ENCODE measurements at regions not wholly inside any gene's neighbourhood (a gene's known extent, or its start where the extent isn't known, plus 50 kb on each side); places are given as distances from the start of the nearest gene placed in this dataset.

- H3K4me3 Mint-ChIP-seq: no peak overlapping the region
- no peaks in the 10 kb centered on the region for H3K4me1 Mint-ChIP-seq
These were observed 118.3 kb upstream of the BOD1 start for GRCh38 chr5:173734716-173735115.

GRCh38 chr5:173735184-173735583 lies 118.7 kb upstream of the BOD1 start:
- Mint-ChIP-seq H3K4me1 (no peaks in the 10 kb centered on the region), H3K9me3 (no peaks in the 10 kb centered on the region), H3K27me3 (ENCODE audit: low read depth in 3 of 3) (peaks cover 0 to 2% (median 2%) of the 10 kb centered on the region in 3 donors), H3K27ac (no peak overlapping the region), H3K36me3 (no peaks in the 10 kb centered on the region), H3K4me3 (no peak overlapping the region)
- DNase-seq: no peak

More at GRCh38 chr5:173734716-173735115, 118.3 kb upstream of the BOD1 start:
- Mint-ChIP-seq H3K36me3 (no peaks in the 10 kb centered on the region), H3K9me3 (no peaks in the 10 kb centered on the region), H3K27me3 (ENCODE audit: low read depth in 3 of 3) (peaks cover 0 to 2% (median 2%) of the 10 kb centered on the region in 3 donors), H3K27ac (no peak overlapping the region)
- no peak for DNase-seq

- no peak for DNase-seq
- Mint-ChIP-seq H3K27ac (no peak overlapping the region), H3K4me3 (no peak overlapping the region), H3K9me3 (no peaks in the 10 kb centered on the region), H3K36me3 (no peaks in the 10 kb centered on the region), H3K4me1 (no peaks in the 10 kb centered on the region), H3K27me3 (ENCODE audit: low read depth in 3 of 3) (peaks cover 0 to 4% (median under 1%) of the 10 kb centered on the region in 3 donors)
These were observed 119.2 kb upstream of the BOD1 start for GRCh38 chr5:173735691-173736090.

- Mint-ChIP-seq H3K27me3 (ENCODE audit: low read depth in 3 of 3) (peaks cover 0 to 5% (median 2%) of the 10 kb centered on the region in 3 donors), H3K36me3 (no peaks in the 10 kb centered on the region), H3K4me1 (no peaks in the 10 kb centered on the region), H3K27ac (no peak overlapping the region), H3K4me3 (no peak overlapping the region), H3K9me3 (no peaks in the 10 kb centered on the region)
- no peak for DNase-seq
These were observed 119.9 kb upstream of the BOD1 start for GRCh38 chr5:173736374-173736773.

GRCh38 chr5:173736923-173737412 lies 120.5 kb upstream of the BOD1 start:
- Mint-ChIP-seq H3K4me3 (no peak overlapping the region), H3K27me3 (ENCODE audit: low read depth in 3 of 3) (peaks cover 0 to 5% (median 2%) of the 10 kb centered on the region in 3 donors), H3K27ac (no peak overlapping the region), H3K4me1 (no peaks in the 10 kb centered on the region), H3K36me3 (no peaks in the 10 kb centered on the region), H3K9me3 (no peaks in the 10 kb centered on the region)
- DNase-seq: no peak

DNA sequence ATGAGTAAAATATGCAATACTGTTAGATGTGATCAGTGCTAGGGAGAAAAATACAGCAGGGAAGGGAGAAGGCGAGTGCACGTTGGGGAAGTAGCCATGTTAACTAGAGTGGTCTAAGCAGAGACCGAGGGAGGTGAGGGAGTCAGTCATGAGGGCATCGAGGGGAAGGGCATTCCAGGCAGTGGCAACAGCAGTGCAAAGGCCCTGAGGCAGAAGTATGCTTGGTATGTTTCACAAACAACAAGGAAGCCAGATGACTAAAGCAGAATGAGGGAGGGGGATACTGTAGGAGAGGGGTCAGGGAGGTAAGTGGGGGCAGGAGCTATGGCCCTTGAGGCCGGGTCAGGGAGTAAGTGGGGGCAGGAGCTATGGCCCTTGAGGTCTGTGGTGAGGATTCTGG lies 123.3 kb upstream of the BOD1 start:
- Mint-ChIP-seq H3K36me3 (no peaks in the 10 kb centered on the region), H3K4me3 (no peak overlapping the region), H3K9me3 (no peaks in the 10 kb centered on the region), H3K4me1 (no peaks in the 10 kb centered on the region), H3K27me3 (ENCODE audit: low read depth in 3 of 3) (peaks cover 0 to 7% (median 3%) of the 10 kb centered on the region in 3 donors), H3K27ac (no peak overlapping the region)
- DNase-seq: no peak

GRCh38 chr5:173740400-173740799 lies 124.0 kb upstream of the BOD1 start:
- Mint-ChIP-seq H3K36me3 (no peaks in the 10 kb centered on the region), H3K4me3 (no peak overlapping the region), H3K4me1 (no peaks in the 10 kb centered on the region), H3K27me3 (ENCODE audit: low read depth in 3 of 3) (peaks cover 0 to 7% (median 3%) of the 10 kb centered on the region in 3 donors), H3K27ac (no peak overlapping the region), H3K9me3 (no peaks in the 10 kb centered on the region)
- no peak for DNase-seq

DNA sequence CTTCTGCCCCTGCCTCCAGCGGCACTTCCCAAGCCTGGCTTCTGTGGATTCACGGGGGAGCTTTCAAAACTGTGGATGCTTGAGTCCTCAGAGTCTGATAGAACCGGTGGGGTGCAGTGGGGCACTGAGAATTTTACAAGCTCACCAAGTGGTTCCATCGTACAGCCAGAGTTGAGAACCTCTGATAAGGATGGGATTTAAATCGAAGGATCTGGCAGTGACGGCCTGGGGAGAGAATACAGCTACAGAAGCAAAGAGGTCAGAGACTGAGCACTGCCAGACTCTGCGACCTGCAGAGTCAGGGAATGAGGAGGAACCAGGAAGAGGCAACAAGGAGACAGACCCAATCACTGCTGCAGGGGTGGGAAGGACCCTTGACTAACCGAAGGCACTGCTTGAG lies 124.6 kb upstream of the BOD1 start:
- Mint-ChIP-seq H3K4me3 (no peak overlapping the region), H3K4me1 (no peaks in the 10 kb centered on the region), H3K27me3 (ENCODE audit: low read depth in 3 of 3) (peaks cover 0 to 7% (median 3%) of the 10 kb centered on the region in 3 donors), H3K36me3 (no peaks in the 10 kb centered on the region), H3K27ac (no peak overlapping the region), H3K9me3 (no peaks in the 10 kb centered on the region)
- DNase-seq: no peak

DNA sequence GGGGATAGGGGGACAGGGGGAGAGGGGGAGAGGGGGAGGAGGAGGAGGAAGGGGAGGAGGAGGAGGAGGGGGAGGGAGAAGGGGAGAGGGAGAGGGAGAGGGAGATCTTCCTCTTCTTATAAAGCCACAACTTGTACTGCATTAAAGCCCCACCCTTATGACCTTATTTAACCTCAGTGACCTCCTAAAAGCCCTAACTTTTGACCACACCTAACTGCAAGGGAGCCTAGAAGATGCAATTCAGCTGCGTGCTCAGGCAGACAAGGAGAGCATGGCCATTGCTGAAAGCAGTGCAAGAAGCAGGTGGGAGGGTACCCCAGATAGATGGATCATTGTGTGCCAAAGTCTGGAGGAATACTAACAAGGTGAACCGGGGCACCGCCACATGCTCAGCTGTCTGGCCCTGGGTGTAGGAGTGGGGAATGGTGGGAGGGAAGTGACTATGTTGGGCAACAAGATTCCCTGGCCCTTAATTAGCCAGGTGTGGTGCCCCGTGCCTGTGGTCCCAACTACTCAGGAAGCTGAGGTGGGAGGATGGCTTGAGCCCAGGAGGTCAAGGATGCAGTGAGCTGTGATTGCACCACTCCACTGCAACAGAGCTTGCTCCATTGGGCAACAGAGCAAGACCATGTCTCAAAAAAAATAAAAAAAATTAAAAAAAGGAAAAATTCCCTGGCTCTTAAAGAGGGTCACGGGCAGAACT lies 125.4 kb upstream of the BOD1 start:
- H3K36me3 Mint-ChIP-seq: no peaks in the 10 kb centered on the region
- no peak overlapping the region for H3K27ac Mint-ChIP-seq
- DNase-seq: no peak
- no peaks in the 10 kb centered on the region for H3K9me3 Mint-ChIP-seq
- H3K4me3 Mint-ChIP-seq: no peak overlapping the region
- H3K27me3 Mint-ChIP-seq (ENCODE audit: low read depth in 3 of 3): peaks cover 0 to 7% (median 3%) of the 10 kb centered on the region in 3 donors
- H3K4me1 Mint-ChIP-seq: no peaks in the 10 kb centered on the region

- Mint-ChIP-seq H3K27me3 (ENCODE audit: low read depth in 3 of 3) (peaks cover 0 to 7% (median 3%) of the 10 kb centered on the region in 3 donors), H3K27ac (no peak overlapping the region), H3K4me3 (no peak overlapping the region), H3K9me3 (no peaks in the 10 kb centered on the region), H3K36me3 (no peaks in the 10 kb centered on the region), H3K4me1 (no peaks in the 10 kb centered on the region)
- DNase-seq: no peak
These were observed 126.0 kb upstream of the BOD1 start for GRCh38 chr5:173742432-173742816.

DNA sequence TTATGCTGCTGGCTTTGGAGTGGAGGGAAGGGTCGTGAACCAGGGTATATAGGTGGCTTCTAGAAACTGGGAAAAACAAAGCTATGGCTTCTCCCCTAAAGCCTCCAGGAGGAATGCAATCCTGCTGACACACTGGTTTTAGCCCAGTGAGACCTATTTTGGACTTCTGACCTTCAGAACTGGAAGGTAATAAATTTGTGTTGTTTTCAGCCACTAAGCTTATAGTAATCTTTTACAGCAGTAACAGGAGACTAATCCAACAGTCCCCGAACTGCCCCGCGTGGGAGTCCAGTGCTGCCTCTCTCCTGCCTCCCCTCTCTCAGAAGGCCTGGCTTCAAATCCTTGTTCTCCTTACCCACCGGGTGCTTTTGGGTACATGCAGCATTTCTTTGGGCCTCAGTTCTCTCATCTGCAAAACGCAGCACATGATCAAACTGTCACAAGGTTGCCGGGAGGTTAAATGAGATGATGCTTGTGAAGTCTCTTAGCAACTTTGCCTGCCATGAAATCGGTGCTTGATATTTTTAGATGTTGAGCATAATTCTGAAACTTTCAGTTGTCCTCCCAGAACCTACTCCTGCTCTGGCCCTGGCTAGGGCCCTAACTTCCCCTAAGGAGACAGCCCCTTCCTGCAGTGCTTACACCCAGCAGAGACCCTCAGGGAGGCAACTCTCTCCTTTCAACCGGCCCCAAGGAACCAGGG lies 127.3 kb upstream of the BOD1 start:
- Mint-ChIP-seq H3K4me3 (no peak overlapping the region), H3K4me1 (no peaks in the 10 kb centered on the region), H3K27me3 (ENCODE audit: low read depth in 3 of 3) (peaks cover 0 to 7% (median 3%) of the 10 kb centered on the region in 3 donors), H3K9me3 (no peaks in the 10 kb centered on the region), H3K36me3 (no peaks in the 10 kb centered on the region), H3K27ac (no peak overlapping the region)
- DNase-seq: no peak

- no peak overlapping the region for H3K4me3 Mint-ChIP-seq
- peaks cover 0 to 7% (median 3%) of the 10 kb centered on the region in 3 donors for H3K27me3 Mint-ChIP-seq (ENCODE audit: low read depth in 3 of 3)
These were observed 128.1 kb upstream of the BOD1 start for GRCh38 chr5:173744551-173744950.

GRCh38 chr5:173745123-173745522 lies 128.7 kb upstream of the BOD1 start:
- no peak overlapping the region for H3K27ac Mint-ChIP-seq
- H3K27me3 Mint-ChIP-seq (ENCODE audit: low read depth in 3 of 3): peaks cover 0 to 4% (median 3%) of the 10 kb centered on the region in 3 donors
- H3K4me1 Mint-ChIP-seq: no peaks in the 10 kb centered on the region
- H3K36me3 Mint-ChIP-seq: no peaks in the 10 kb centered on the region
- DNase-seq: no peak
- H3K9me3 Mint-ChIP-seq: no peaks in the 10 kb centered on the region
- H3K4me3 Mint-ChIP-seq: no peak overlapping the region

More at GRCh38 chr5:173744551-173744950, 128.1 kb upstream of the BOD1 start:
- no peaks in the 10 kb centered on the region for H3K9me3 Mint-ChIP-seq
- no peak overlapping the region for H3K27ac Mint-ChIP-seq
- H3K4me1 Mint-ChIP-seq: no peaks in the 10 kb centered on the region
- no peaks in the 10 kb centered on the region for H3K36me3 Mint-ChIP-seq
- no peak for DNase-seq

DNA sequence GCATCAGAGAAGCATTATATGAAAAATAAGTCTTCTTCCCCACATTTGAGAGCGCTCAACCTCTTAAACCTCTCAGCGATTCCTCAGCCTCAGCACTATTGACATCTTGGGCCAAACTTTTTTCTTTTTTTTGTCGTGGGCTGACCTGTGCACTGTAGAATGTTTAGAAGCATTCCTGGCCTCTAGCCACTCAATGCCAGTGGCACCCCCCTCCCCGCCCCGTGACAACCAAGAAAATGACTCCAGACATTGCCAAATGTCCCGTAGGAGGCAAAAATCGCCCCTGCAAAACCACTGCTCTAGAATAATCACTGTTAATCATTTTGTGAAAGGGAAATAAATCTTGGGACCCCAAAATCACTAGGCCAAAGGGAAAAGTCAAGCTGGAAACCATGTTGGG lies 129.1 kb upstream of the BOD1 start:
- Mint-ChIP-seq H3K4me1 (no peaks in the 10 kb centered on the region), H3K27me3 (ENCODE audit: low read depth in 3 of 3) (peaks cover 0 to 4% (median 3%) of the 10 kb centered on the region in 3 donors), H3K4me3 (no peak overlapping the region), H3K36me3 (no peaks in the 10 kb centered on the region), H3K9me3 (no peaks in the 10 kb centered on the region), H3K27ac (no peak overlapping the region)
- DNase-seq: no peak
